A549 (cell line): ENCODE measurements at regions not wholly inside any gene's neighbourhood (a gene's known extent, or its start where the extent isn't known, plus 50 kb on each side); places are given as distances from the start of the nearest gene placed in this dataset.

Experiments
- ATAC-seq, 2 experiments: fragments of 200-7000 bp in 1 of 2; fragments of >200 bp in 1 of 2; cut with Nextera tagmentation in 1 of 2; cut with Tn5 transposase in 1 of 2; 3 replicates each; pipeline versions ENCODE4 v1.8.0 to v1.9.1; 2018 to 2020; ENCODE audit warnings: mild to moderate bottlenecking in 1 of 2, moderate library complexity in 1 of 2
- CTCF ChIA-PET: fragments of 300-600 bp; sonication (Branson Sonifier 250); formaldehyde crosslinking; extraction: SDS; loops from one replicate; lab custom pipeline; 2021; ENCODE audit warnings: antibody characterized with exemption, inconsistent platforms; lab: Yijun Ruan, JAX
- POLR2A ChIA-PET: fragments of 350-600 bp; formaldehyde crosslinking; extraction: SDS; loops from one replicate; lab custom pipeline; 2021; ENCODE audit warnings: antibody characterized with exemption, inconsistent platforms; lab: Yijun Ruan, JAX
- DNase-seq, 2 experiments: peaks; one replicate each; pipeline versions ENCODE4 v3.0.0 to v3.0.0-alpha.2; 2011 to 2016; ENCODE audit warnings: low read depth in 1 of 2, low spot score in 1 of 2
- FAIRE-seq: peaks from 2 replicates; lab custom pipeline; 2011; peaks lifted over from hg19 to GRCh38; lab: Jason Lieb, UNC
- H3K27ac ChIP-seq, 2 experiments: fragments of >200 bp; sonication (Bioruptor Twin); formaldehyde crosslinking; 3 replicates each; pipeline ENCODE4 v1.5.1; 2016 to 2017
- H3K4me1 ChIP-seq: fragments of >200 bp; sonication (Bioruptor Twin); formaldehyde crosslinking; 3 replicates; pipeline ENCODE4 v1.6.1; 2016
- H3K4me2 ChIP-seq: fragments of >200 bp; sonication (Bioruptor Twin); formaldehyde crosslinking; 3 replicates; pipeline ENCODE4 v1.6.1; 2016
- H3K4me3 ChIP-seq: fragments of >200 bp; sonication (Bioruptor Twin); formaldehyde crosslinking; 3 replicates; pipeline ENCODE4 v1.5.1; 2016
- H3K9me3 ChIP-seq: fragments of >200 bp; sonication (Bioruptor Twin); formaldehyde crosslinking; 3 replicates; pipeline ENCODE4 v1.6.1; 2016
- BCL3 ChIP-seq: fragments of >200 bp; sonication (Bioruptor Twin); formaldehyde crosslinking; IDR thresholded peaks from 3 replicates; pipeline ENCODE4 v1.6.1; 2016
- ELK1 ChIP-seq: fragments of 150-350 bp; IDR thresholded peaks from 2 replicates; pipeline ENCODE4 v1.6.1; 2014; ENCODE audit warnings: low read depth, mild to moderate bottlenecking, low read length
- FOSB ChIP-seq: fragments of 250-450 bp; sonication (Bioruptor Pico); IDR thresholded peaks from 2 replicates; pipeline ENCODE4 v1.5.0; 2020; ENCODE audit warnings: mild to moderate bottlenecking, moderate library complexity
- FOXS1 ChIP-seq: fragments of 250-450 bp; sonication (Bioruptor Pico); IDR thresholded peaks from 2 replicates; pipeline ENCODE4 v1.5.0; 2020; ENCODE audit warnings: mild to moderate bottlenecking, moderate library complexity
- HDAC2 ChIP-seq: fragments of 200-600 bp; sonication (generic); IDR thresholded peaks from 2 replicates; pipeline ENCODE4 v1.6.1; 2016
- HES2 ChIP-seq: fragments of >200 bp; sonication (Bioruptor Twin); formaldehyde crosslinking; IDR thresholded peaks from 2 replicates; pipeline ENCODE4 v1.6.1; 2016
- HMGXB4 ChIP-seq: fragments of 250-450 bp; sonication (Bioruptor Pico); IDR thresholded peaks from 2 replicates; pipeline ENCODE4 v1.5.0; 2021; ENCODE audit warnings: mild to moderate bottlenecking, moderate library complexity, borderline replicate concordance
- JUNB ChIP-seq: fragments of >200 bp; sonication (Bioruptor Twin); formaldehyde crosslinking; IDR thresholded peaks from 2 replicates; pipeline ENCODE4 v1.6.1; 2016
- KDM1A ChIP-seq: fragments of 200-600 bp; sonication (generic); IDR thresholded peaks from 2 replicates; pipeline ENCODE4 v1.6.1; 2016; ENCODE audit warnings: low read depth, mild to moderate bottlenecking
- MAZ ChIP-seq: fragments of 150-350 bp; IDR thresholded peaks from 2 replicates; pipeline ENCODE4 v1.6.1; 2014; ENCODE audit warnings: antibody characterized with exemption, low read depth, low read length, borderline replicate concordance
- PBX3 ChIP-seq: IDR thresholded peaks from 2 replicates; pipeline ENCODE4 v1.6.1; 2012
- POLR2A ChIP-seq: IDR thresholded peaks from 2 replicates; pipeline ENCODE4 v1.6.1; 2012; ENCODE audit warnings: mild to moderate bottlenecking, low read length
- REST ChIP-seq: fragments of 200-600 bp; sonication (generic); IDR thresholded peaks from 2 replicates; pipeline ENCODE4 v1.6.1; 2016; ENCODE audit warnings: antibody characterized with exemption, mild to moderate bottlenecking, moderate library complexity
- SMC3 ChIP-seq: fragments of >200 bp; sonication (Bioruptor Twin); formaldehyde crosslinking; IDR thresholded peaks from 3 replicates; pipeline ENCODE4 v1.6.1; 2018; ENCODE audit warnings: inconsistent platforms
- USF2 ChIP-seq: fragments of 450-650 bp; IDR thresholded peaks from 2 replicates; pipeline ENCODE4 v1.6.1; 2014; ENCODE audit warnings: antibody characterized with exemption
- ZC3H11A ChIP-seq: fragments of 450-650 bp; IDR thresholded peaks from 2 replicates; pipeline ENCODE4 v1.6.1; 2014; ENCODE audit warnings: antibody characterized with exemption, mild to moderate bottlenecking
- ZFP36 ChIP-seq: fragments of 450-650 bp; IDR thresholded peaks from 2 replicates; pipeline ENCODE4 v1.6.1; 2014; ENCODE audit warnings: borderline replicate concordance; ENCODE audit not compliant: partially characterized antibody
- ZSCAN20 ChIP-seq: fragments of 250-450 bp; sonication (Bioruptor Pico); IDR thresholded peaks from 2 replicates; pipeline ENCODE4 v1.8.0; 2022; ENCODE audit warnings: mild to moderate bottlenecking, moderate library complexity
- WGBS: methylation state at CpG from one replicate; pipeline ENCODE4 v1.1.6; 2017; ENCODE audit errors: missing lambda C conversion rate; 5-methylcytosine and 5-hydroxymethylcytosine counted together

- no peak for TF ChIP-seq MAZ
- TF ChIP-seq POLR2A = no peak
Observed at GRCh38 chr6:19911223-19911622, 74.1 kb downstream of the ID4 start (continued).

- TF ChIP-seq KDM1A = no peak
- no peak for TF ChIP-seq ELK1
- TF ChIP-seq ZSCAN20 (CRISPR knock-in tag) = no peak
- no peak for TF ChIP-seq ZFP36
- TF ChIP-seq MAZ = no peak
- no peak for TF ChIP-seq PBX3
- no peak for TF ChIP-seq REST
- no peak for TF ChIP-seq FOXS1 (CRISPR knock-in tag)
- TF ChIP-seq ZC3H11A = no peak
- no peak for TF ChIP-seq FOSB (CRISPR knock-in tag)
- no peak for TF ChIP-seq POLR2A
- TF ChIP-seq JUNB = no peak
- TF ChIP-seq BCL3 = no peak
- TF ChIP-seq HMGXB4 = no peak
- H3K4me2 ChIP-seq = no peak overlapping the region
- ChIA-PET CTCF (no interaction called here), POLR2A (no interaction called here)
- DNase-seq (no peak), ATAC-seq (no peak), FAIRE-seq (no peak)
- no peaks in the 10 kb centered on the region for H3K4me1 ChIP-seq
- WGBS = 4% methylated on average over 1 of the region's 1 CpG
- no peak overlapping the region for H3K27ac ChIP-seq
- no peak overlapping the region for H3K4me3 ChIP-seq
- no peaks in the 10 kb centered on the region for H3K9me3 ChIP-seq
Observed at GRCh38 chr6:19918436-19918835, 81.3 kb downstream of the ID4 start.

- 13% methylated on average over 9 of the region's 9 CpGs for WGBS
- no peaks in the 10 kb centered on the region for H3K4me1 ChIP-seq
- H3K4me3 ChIP-seq = no peak overlapping the region
- DNase-seq (no peak), FAIRE-seq (no peak), ATAC-seq (no peak; a peak in 1 of 6 replicates)
- no peaks in the 10 kb centered on the region for H3K9me3 ChIP-seq
- POLR2A ChIA-PET = no interaction called here
- TF ChIP-seq HDAC2 (no peak), HES2 (no peak), SMC3 (no peak), USF2 (no peak)
- CTCF ChIA-PET = interaction anchor here (0.6 kb wide), 1 partner anchor 1172 kb away, joined by 3 read pairs; no protein-coding TSS in a partner anchor
- no peak overlapping the region for H3K4me2 ChIP-seq
- no peak overlapping the region for H3K27ac ChIP-seq
Observed at GRCh38 chr6:19921786-19922185, 84.6 kb downstream of the ID4 start.
